HG02642 (cell line): ENCODE measurements at regions not wholly inside any gene's neighbourhood (a gene's known extent, or its start where the extent isn't known, plus 50 kb on each side); places are given as distances from the start of the nearest gene placed in this dataset.
"Not testable (repeated sequence)": the region's sequence is repeated elsewhere in the genome, so short reads cannot be mapped to it uniquely, and the experiment has no call there.

ENCODE experiments used
- ATAC-seq: cut with Tn5 transposase; IDR thresholded peaks from one replicate; pipeline ENCODE4 v1.9.1; 2021; ENCODE audit warnings: mild to moderate bottlenecking; ENCODE audit not compliant: unreplicated experiment, poor library complexity

- no peak for ATAC-seq
These were observed 86.8 kb downstream of the NDUFA12 start for GRCh38 chr12:94916663-94917062.

GRCh38 chr12:94909663-94910062, 93.8 kb downstream of the NDUFA12 start:
- ATAC-seq, result no peak

GRCh38 chr12:94905749-94906148, 97.7 kb downstream of the NDUFA12 start:
- ATAC-seq, result not testable (repeated sequence)

GRCh38 chr12:94900496-94900895, 103.0 kb downstream of the NDUFA12 start:
- no peak for ATAC-seq

- ATAC-seq, result no peak
These were observed 105.1 kb downstream of the NDUFA12 start for GRCh38 chr12:94898388-94898787.

- ATAC-seq, result no peak
These were observed 110.8 kb downstream of the NDUFA12 start for GRCh38 chr12:94892544-94893267.

- no peak for ATAC-seq
These were observed 113.9 kb downstream of the NDUFA12 start for GRCh38 chr12:94889445-94890210.

GRCh38 chr12:94879542-94879941, 124.0 kb downstream of the NDUFA12 start:
- no peak for ATAC-seq

GRCh38 chr12:94875525-94875924, 128.0 kb downstream of the NDUFA12 start:
- peak; percentile 42 for ATAC-seq

- no peak for ATAC-seq
These were observed 128.8 kb downstream of the NDUFA12 start for GRCh38 chr12:94874518-94875302.

GRCh38 chr12:94873734-94874517, 129.6 kb downstream of the NDUFA12 start:
- ATAC-seq, result no peak

GRCh38 chr12:94872971-94873733, 130.3 kb downstream of the NDUFA12 start:
- ATAC-seq, result peak; percentile 85

- ATAC-seq, result no peak
These were observed 130.9 kb downstream of the NDUFA12 start for GRCh38 chr12:94872671-94872970.

- ATAC-seq, result no peak
These were observed 131.4 kb downstream of the NDUFA12 start for GRCh38 chr12:94872007-94872653.

GRCh38 chr12:94870511-94870910, 133.0 kb downstream of the NDUFA12 start:
- no peak for ATAC-seq

GRCh38 chr12:94868161-94868560, 135.3 kb downstream of the NDUFA12 start:
- no peak for ATAC-seq

GRCh38 chr12:94867066-94867855, 136.2 kb downstream of the NDUFA12 start:
- peak; percentile 40 for ATAC-seq

GRCh38 chr12:94864987-94865386, 138.5 kb downstream of the NDUFA12 start:
- no peak for ATAC-seq
